Osteocyte (in vitro differentiated cells): ENCODE measurements at regions not wholly inside any gene's neighbourhood (a gene's known extent, or its start where the extent isn't known, plus 50 kb on each side); places are given as distances from the start of the nearest gene placed in this dataset.

Experiments used
- DNase-seq: peaks from one replicate; pipeline ENCODE4 v3.0.0; 2021; ENCODE audit warnings: mixed read lengths; ENCODE audit not compliant: unreplicated experiment; ENCODE audit errors: extremely low spot score
- H3K27ac Mint-ChIP-seq: one replicate; pipeline ENCODE4 v1.8.0; 2021; ENCODE audit warnings: mild to moderate bottlenecking, mixed read lengths; ENCODE audit not compliant: unreplicated experiment
- H3K27me3 Mint-ChIP-seq: one replicate; pipeline ENCODE4 v1.8.0; 2021; ENCODE audit warnings: mixed read lengths; ENCODE audit not compliant: unreplicated experiment
- H3K36me3 Mint-ChIP-seq: one replicate; pipeline ENCODE4 v1.8.0; 2021; ENCODE audit warnings: mixed read lengths; ENCODE audit not compliant: unreplicated experiment
- H3K4me1 Mint-ChIP-seq: one replicate; pipeline ENCODE4 v1.8.0; 2021; ENCODE audit warnings: mixed read lengths; ENCODE audit not compliant: unreplicated experiment
- H3K4me3 Mint-ChIP-seq: one replicate; pipeline ENCODE4 v1.8.0; 2021; ENCODE audit warnings: mild to moderate bottlenecking, moderate library complexity, mixed read lengths; ENCODE audit not compliant: unreplicated experiment
- H3K9me3 Mint-ChIP-seq: one replicate; pipeline ENCODE4 v1.8.0; 2021; ENCODE audit warnings: mixed read lengths; ENCODE audit not compliant: unreplicated experiment
- TF ChIP-seq, protein P1 (sequence below): fragments of 200-600 bp; sonication (generic); IDR thresholded peaks from 2 replicates; pipeline ENCODE4 v1.5.0; 2021; ENCODE audit warnings: antibody characterized with exemption, mild to moderate bottlenecking, moderate library complexity

DNA sequence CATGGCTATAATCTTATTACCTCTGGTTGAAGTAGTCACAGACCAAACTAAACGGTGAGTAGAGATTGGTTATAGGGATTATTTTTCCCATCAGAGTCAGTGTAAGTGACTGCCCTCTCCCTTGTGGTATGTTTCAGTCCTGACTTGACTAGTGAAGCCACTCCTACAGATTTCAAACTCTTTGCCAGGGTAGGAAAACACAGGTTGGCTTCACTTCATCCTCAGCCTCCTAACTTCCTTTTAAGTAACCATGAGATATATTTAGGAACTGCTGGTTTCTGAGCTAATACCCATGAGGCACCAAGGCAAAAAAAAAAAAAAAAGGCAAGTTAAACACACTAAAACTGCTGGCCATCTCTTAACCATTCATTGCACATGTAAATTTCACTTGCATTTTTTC lies 349.2 kb upstream of the MCTP2 start:
- H3K9me3 Mint-ChIP-seq = no peaks in the 10 kb centered on the region
- H3K4me1 Mint-ChIP-seq = no peaks in the 10 kb centered on the region
- TF ChIP-seq, protein P1, sequence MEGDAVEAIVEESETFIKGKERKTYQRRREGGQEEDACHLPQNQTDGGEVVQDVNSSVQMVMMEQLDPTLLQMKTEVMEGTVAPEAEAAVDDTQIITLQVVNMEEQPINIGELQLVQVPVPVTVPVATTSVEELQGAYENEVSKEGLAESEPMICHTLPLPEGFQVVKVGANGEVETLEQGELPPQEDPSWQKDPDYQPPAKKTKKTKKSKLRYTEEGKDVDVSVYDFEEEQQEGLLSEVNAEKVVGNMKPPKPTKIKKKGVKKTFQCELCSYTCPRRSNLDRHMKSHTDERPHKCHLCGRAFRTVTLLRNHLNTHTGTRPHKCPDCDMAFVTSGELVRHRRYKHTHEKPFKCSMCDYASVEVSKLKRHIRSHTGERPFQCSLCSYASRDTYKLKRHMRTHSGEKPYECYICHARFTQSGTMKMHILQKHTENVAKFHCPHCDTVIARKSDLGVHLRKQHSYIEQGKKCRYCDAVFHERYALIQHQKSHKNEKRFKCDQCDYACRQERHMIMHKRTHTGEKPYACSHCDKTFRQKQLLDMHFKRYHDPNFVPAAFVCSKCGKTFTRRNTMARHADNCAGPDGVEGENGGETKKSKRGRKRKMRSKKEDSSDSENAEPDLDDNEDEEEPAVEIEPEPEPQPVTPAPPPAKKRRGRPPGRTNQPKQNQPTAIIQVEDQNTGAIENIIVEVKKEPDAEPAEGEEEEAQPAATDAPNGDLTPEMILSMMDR = no peak
- no peaks in the 10 kb centered on the region for H3K36me3 Mint-ChIP-seq
- no peak overlapping the region for H3K4me3 Mint-ChIP-seq
- no peak overlapping the region for H3K27ac Mint-ChIP-seq
- no peaks in the 10 kb centered on the region for H3K27me3 Mint-ChIP-seq
- DNase-seq = no peak

GRCh38 chr15:93881310-93881709 lies 350.1 kb upstream of the MCTP2 start:
- no peak overlapping the region for H3K27ac Mint-ChIP-seq
- DNase-seq = no peak
- H3K36me3 Mint-ChIP-seq = no peaks in the 10 kb centered on the region
- H3K27me3 Mint-ChIP-seq = no peaks in the 10 kb centered on the region
- H3K9me3 Mint-ChIP-seq = no peaks in the 10 kb centered on the region
- TF ChIP-seq, protein P1 = no peak
- no peaks in the 10 kb centered on the region for H3K4me1 Mint-ChIP-seq
- H3K4me3 Mint-ChIP-seq = no peak overlapping the region

- TF ChIP-seq, protein P1 = no peak
- no peaks in the 10 kb centered on the region for H3K27me3 Mint-ChIP-seq
- no peak overlapping the region for H3K4me3 Mint-ChIP-seq
- no peak for DNase-seq
- no peaks in the 10 kb centered on the region for H3K36me3 Mint-ChIP-seq
- H3K4me1 Mint-ChIP-seq = no peaks in the 10 kb centered on the region
- no peaks in the 10 kb centered on the region for H3K9me3 Mint-ChIP-seq
- H3K27ac Mint-ChIP-seq = no peak overlapping the region
These were observed 351.0 kb upstream of the MCTP2 start for GRCh38 chr15:93880358-93880757.

- H3K27ac Mint-ChIP-seq = no peak overlapping the region
These were observed 360.8 kb upstream of the MCTP2 start for GRCh38 chr15:93870583-93870982.

GRCh38 chr15:93866948-93867347 lies 364.4 kb upstream of the MCTP2 start:
- TF ChIP-seq, protein P1 = no peak

More at GRCh38 chr15:93870583-93870982, 360.8 kb upstream of the MCTP2 start:
- no peaks in the 10 kb centered on the region for H3K36me3 Mint-ChIP-seq
- TF ChIP-seq, protein P1 = no peak
- no peaks in the 10 kb centered on the region for H3K4me1 Mint-ChIP-seq
- no peak overlapping the region for H3K4me3 Mint-ChIP-seq
- DNase-seq = no peak
- H3K27me3 Mint-ChIP-seq = no peaks in the 10 kb centered on the region
- H3K9me3 Mint-ChIP-seq = no peaks in the 10 kb centered on the region

More at GRCh38 chr15:93866948-93867347, 364.4 kb upstream of the MCTP2 start:
- no peak for DNase-seq
- H3K27ac Mint-ChIP-seq = no peak overlapping the region
- H3K27me3 Mint-ChIP-seq = no peaks in the 10 kb centered on the region
- H3K4me3 Mint-ChIP-seq = no peak overlapping the region
- no peaks in the 10 kb centered on the region for H3K9me3 Mint-ChIP-seq
- no peaks in the 10 kb centered on the region for H3K4me1 Mint-ChIP-seq
- H3K36me3 Mint-ChIP-seq = no peaks in the 10 kb centered on the region
